ENCODE measurements at regions not wholly inside any gene's neighbourhood (a gene's known extent, or its start where the extent isn't known, plus 50 kb on each side); places are given as distances from the start of the nearest gene placed in this dataset.

GRCh38 chr22:22111983-22112382 is 129.4 kb upstream of the TOP3B start:
- Histone ChIP-seq H3K4me3 (no peak overlapping the region), H3K27ac (no peak overlapping the region), H3K27me3 (no peaks in the 10 kb centered on the region), H3K36me3 (ENCODE audit: low read depth, missing control alignments) (no peaks in the 10 kb centered on the region), H3K4me1 (peaks cover 3% of the 10 kb centered on the region), H3K9me3 (no peaks in the 10 kb centered on the region)
- intact Hi-C loops (cut with DNase I; ENCODE audit: low total_unique reads): no loop called here
- 82 to 83% methylated on average over 2 of the region's 2 CpGs for WGBS, 2 donors
- TF ChIP-seq POLR2A (IDR thresholded peaks at IDR 0.05) (no peak), CTCF (IDR thresholded peaks at IDR 0.05) (no peak)
- DNase-seq: no peak

GRCh38 chr22:22111267-22111751 is 128.7 kb upstream of the TOP3B start:
- TF ChIP-seq CTCF (IDR thresholded peaks at IDR 0.05): no peak
- no peak for TF ChIP-seq POLR2A (IDR thresholded peaks at IDR 0.05)
- no peak for DNase-seq
- no peak overlapping the region for H3K27ac ChIP-seq
- H3K4me3 ChIP-seq: no peak overlapping the region
- H3K36me3 ChIP-seq (ENCODE audit: low read depth, missing control alignments): no peaks in the 10 kb centered on the region
- H3K9me3 ChIP-seq: no peaks in the 10 kb centered on the region
- H3K4me1 ChIP-seq: peaks cover 3% of the 10 kb centered on the region
- no peaks in the 10 kb centered on the region for H3K27me3 ChIP-seq
- intact Hi-C loops (cut with DNase I; ENCODE audit: low total_unique reads): no loop called here
- WGBS, 2 donors: 64 to 65% methylated on average over 4 of the region's 4 CpGs

DNA sequence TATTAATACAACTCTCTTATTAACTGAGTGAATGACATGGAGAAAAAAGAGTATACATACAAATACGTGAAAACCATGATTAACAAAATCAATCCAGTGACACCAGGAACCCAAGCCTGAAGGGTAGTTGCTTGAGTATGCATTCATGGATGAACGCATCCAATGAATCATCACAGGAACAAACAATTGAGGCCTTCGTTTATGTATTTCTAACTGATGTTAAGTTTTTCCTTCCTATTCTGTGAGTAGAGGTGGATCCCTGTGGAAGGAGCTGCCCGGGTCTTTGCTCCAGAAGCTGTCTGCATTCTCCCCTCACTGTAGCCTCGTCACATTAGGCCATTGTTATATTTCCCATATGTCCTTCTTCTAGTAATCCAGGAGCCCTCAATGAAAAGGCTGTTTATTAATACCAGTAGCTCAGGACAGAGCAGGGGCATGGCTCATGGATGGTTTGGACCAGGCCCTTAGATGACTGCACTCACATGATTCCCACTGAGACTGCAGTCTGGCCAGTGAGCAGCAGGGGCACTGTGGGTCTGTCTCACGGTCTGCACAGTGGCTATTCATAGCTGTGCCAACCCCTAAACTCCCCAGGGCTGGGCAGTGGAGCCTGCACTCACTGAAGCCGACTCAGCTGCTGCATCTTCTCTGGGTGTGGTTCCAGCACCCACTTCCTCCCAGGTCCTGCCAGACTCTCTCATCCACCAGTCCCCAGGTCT is 128.1 kb upstream of the TOP3B start:
- DNase-seq: peak; percentile 70

GRCh38 chr22:22109693-22110466 is 127.3 kb upstream of the TOP3B start:
- H3K27ac ChIP-seq: peak overlapping the region in 1 of 2 donors; percentile 48
- no peak overlapping the region for H3K4me3 ChIP-seq
- no peaks in the 10 kb centered on the region for H3K27me3 ChIP-seq
- no peak for DNase-seq
- H3K4me1 ChIP-seq: peaks cover 3% of the 10 kb centered on the region
- H3K36me3 ChIP-seq (ENCODE audit: low read depth, missing control alignments): no peaks in the 10 kb centered on the region
- intact Hi-C loops (cut with DNase I; ENCODE audit: low total_unique reads): no loop called here
- no peak for TF ChIP-seq POLR2A (IDR thresholded peaks at IDR 0.05)
- no peak for TF ChIP-seq CTCF (IDR thresholded peaks at IDR 0.05)
- 49 to 50% methylated on average over 4 of the region's 4 CpGs for WGBS, 2 donors
- no peaks in the 10 kb centered on the region for H3K9me3 ChIP-seq

More for the DNA sequence above, 128.1 kb upstream of the TOP3B start:
- intact Hi-C loops (cut with DNase I; ENCODE audit: low total_unique reads): no loop called here
- H3K4me1 ChIP-seq: peaks cover 3% of the 10 kb centered on the region
- no peak overlapping the region for H3K4me3 ChIP-seq
- WGBS, 2 donors: 73 to 75% methylated on average over 7 of the region's 7 CpGs
- TF ChIP-seq CTCF (IDR thresholded peaks at IDR 0.05) (peak; percentile 33 to 44 (median 41)), POLR2A (IDR thresholded peaks at IDR 0.05) (no peak)
- no peak overlapping the region for H3K27ac ChIP-seq
- no peaks in the 10 kb centered on the region for H3K9me3 ChIP-seq
- no peaks in the 10 kb centered on the region for H3K27me3 ChIP-seq
- H3K36me3 ChIP-seq (ENCODE audit: low read depth, missing control alignments): no peaks in the 10 kb centered on the region

Measured in testis (tissue), 2 donors.